ENCODE measurements at regions not wholly inside any gene's neighbourhood (a gene's known extent, or its start where the extent isn't known, plus 50 kb on each side); places are given as distances from the start of the nearest gene placed in this dataset.

DNA sequence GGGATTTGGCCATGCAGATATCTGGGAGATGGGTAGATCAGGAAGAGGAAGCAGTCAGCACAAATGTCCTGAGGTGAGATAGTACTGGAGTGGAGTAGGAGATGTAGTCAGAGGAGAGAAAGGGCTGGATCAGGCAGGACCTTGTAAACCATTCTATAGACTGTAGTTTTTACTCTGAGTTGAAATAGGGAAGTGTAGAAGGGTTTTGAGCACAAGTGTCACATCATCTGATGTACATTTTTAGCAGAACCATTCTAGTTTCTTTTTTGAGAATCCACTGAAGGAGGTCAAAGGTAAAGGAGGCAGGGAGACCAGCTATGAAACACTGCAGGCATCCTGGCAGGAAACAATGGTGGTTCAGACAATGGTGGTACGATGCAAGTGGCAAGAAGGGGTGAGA, 194.6 kb upstream of the RRP15 start:
- no peak for DNase-seq
- no peaks in the 10 kb centered on the region for H3K27me3 ChIP-seq (replicated peaks; ENCODE audit: control insufficient read depth, insufficient read depth, low read length, poor library complexity, severe bottlenecking)
- H3K4me1 ChIP-seq (ENCODE audit: control insufficient read depth, insufficient read depth, low read length, poor library complexity, severe bottlenecking), result no peaks in the 10 kb centered on the region
- H3K9me3 ChIP-seq (ENCODE audit: control insufficient read depth, low read length), result no peaks in the 10 kb centered on the region
- no peak overlapping the region for H3K4me3 ChIP-seq (ENCODE audit: insufficient read depth, low read depth, low read length, poor library complexity, severe bottlenecking)
- H3K27ac ChIP-seq (ENCODE audit: insufficient read depth, low read length, poor library complexity, severe bottlenecking), result no peak overlapping the region
- H3K36me3 ChIP-seq (ENCODE audit: control insufficient read depth, insufficient read depth, low read length), result no peaks in the 10 kb centered on the region

DNA sequence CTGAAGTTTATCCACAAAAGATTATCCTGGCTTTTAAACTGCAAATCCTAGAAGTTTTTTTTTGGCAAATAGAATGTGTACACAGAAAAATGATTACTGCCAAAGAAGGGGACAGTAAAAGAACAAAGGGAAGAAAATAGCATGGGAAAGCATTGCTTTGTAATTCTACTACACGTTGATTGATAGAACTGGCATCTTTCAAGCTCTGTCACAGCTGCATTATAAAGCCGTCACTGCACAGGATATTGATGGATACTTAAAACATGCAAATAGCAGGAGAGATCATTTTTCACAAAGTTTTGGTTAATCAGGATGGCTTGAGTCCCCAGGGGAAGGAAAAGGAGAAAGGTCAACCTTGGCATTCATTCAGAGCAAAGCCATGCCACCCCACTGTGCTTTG, 183.7 kb upstream of the RRP15 start:
- Histone ChIP-seq H3K4me3 (ENCODE audit: insufficient read depth, low read depth, low read length, poor library complexity, severe bottlenecking) (no peak overlapping the region), H3K27me3 (replicated peaks; ENCODE audit: control insufficient read depth, insufficient read depth, low read length, poor library complexity, severe bottlenecking) (no peaks in the 10 kb centered on the region), H3K9me3 (ENCODE audit: control insufficient read depth, low read length) (no peaks in the 10 kb centered on the region), H3K4me1 (ENCODE audit: control insufficient read depth, insufficient read depth, low read length, poor library complexity, severe bottlenecking) (no peaks in the 10 kb centered on the region), H3K36me3 (ENCODE audit: control insufficient read depth, insufficient read depth, low read length) (no peaks in the 10 kb centered on the region), H3K27ac (ENCODE audit: insufficient read depth, low read length, poor library complexity, severe bottlenecking) (no peak overlapping the region)
- DNase-seq, result no peak

DNA sequence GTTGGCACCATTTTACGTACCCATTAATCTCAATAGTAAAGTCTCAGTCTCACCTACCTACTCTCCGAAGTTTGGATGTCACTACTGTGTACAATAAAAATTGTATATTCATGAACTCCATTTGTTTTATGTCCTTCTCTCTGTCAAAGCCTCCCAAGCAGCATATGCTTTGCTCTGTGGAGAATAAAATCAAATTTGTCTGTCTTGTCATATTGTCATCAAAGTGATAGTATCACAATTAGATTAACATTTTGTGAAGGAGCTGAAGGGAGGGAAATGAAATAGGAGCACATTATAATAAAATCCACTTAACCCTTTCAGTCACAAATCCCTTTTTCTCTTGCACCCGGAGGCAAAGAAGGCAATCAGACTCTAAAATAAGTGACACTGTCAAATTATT, 177.1 kb upstream of the RRP15 start:
- no peaks in the 10 kb centered on the region for H3K9me3 ChIP-seq (ENCODE audit: control insufficient read depth, low read length)
- no peaks in the 10 kb centered on the region for H3K36me3 ChIP-seq (ENCODE audit: control insufficient read depth, insufficient read depth, low read length)
- H3K4me3 ChIP-seq (ENCODE audit: insufficient read depth, low read depth, low read length, poor library complexity, severe bottlenecking), result no peak overlapping the region
- DNase-seq, result no peak
- H3K27me3 ChIP-seq (replicated peaks; ENCODE audit: control insufficient read depth, insufficient read depth, low read length, poor library complexity, severe bottlenecking), result no peaks in the 10 kb centered on the region
- H3K4me1 ChIP-seq (ENCODE audit: control insufficient read depth, insufficient read depth, low read length, poor library complexity, severe bottlenecking), result no peaks in the 10 kb centered on the region
- no peak overlapping the region for H3K27ac ChIP-seq (ENCODE audit: insufficient read depth, low read length, poor library complexity, severe bottlenecking)

DNA sequence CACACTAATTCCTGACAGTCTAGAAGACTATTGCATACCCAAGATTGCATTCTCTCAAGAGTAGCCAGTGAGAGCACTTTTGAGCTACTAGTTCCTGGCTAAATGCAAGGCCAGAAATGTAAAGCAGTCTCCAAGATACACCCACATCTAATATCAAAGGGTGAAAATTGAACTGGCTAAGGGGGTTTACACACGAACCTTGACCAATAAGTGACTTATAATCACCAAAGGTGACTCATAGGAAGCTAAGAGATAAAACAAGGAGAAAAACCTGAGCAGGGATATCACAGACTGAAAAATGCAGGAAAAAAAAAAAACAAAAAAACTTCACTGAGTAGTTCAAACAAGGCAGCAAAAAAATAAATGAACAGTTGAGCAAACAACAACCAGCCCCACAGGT, 172.2 kb upstream of the RRP15 start:
- no peaks in the 10 kb centered on the region for H3K9me3 ChIP-seq (ENCODE audit: control insufficient read depth, low read length)
- DNase-seq, result no peak
- H3K4me1 ChIP-seq (ENCODE audit: control insufficient read depth, insufficient read depth, low read length, poor library complexity, severe bottlenecking), result no peaks in the 10 kb centered on the region
- no peaks in the 10 kb centered on the region for H3K36me3 ChIP-seq (ENCODE audit: control insufficient read depth, insufficient read depth, low read length)
- no peaks in the 10 kb centered on the region for H3K27me3 ChIP-seq (replicated peaks; ENCODE audit: control insufficient read depth, insufficient read depth, low read length, poor library complexity, severe bottlenecking)
- H3K27ac ChIP-seq (ENCODE audit: insufficient read depth, low read length, poor library complexity, severe bottlenecking), result no peak overlapping the region
- no peak overlapping the region for H3K4me3 ChIP-seq (ENCODE audit: insufficient read depth, low read depth, low read length, poor library complexity, severe bottlenecking)

DNA sequence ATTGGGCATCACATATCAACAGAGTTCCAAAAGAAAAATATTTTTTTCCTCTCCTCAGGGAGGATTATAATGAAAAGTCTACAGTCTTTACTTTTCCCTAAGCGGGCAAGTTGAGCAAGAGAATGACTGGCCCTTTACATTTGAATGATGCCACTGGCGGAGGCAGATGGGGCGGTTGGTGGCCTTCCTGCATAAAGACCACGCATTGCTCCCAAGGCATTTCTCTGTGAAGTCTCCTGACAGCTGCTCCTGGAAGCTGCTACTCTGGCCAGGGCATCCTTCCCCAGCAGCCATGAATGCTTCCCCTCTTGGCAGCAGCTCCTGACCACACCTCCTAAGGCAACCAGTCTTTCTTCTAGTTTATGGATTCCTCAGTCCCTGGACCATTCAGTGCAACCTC, 161.1 kb upstream of the RRP15 start:
- Histone ChIP-seq H3K4me1 (ENCODE audit: control insufficient read depth, insufficient read depth, low read length, poor library complexity, severe bottlenecking) (no peaks in the 10 kb centered on the region), H3K36me3 (ENCODE audit: control insufficient read depth, insufficient read depth, low read length) (no peaks in the 10 kb centered on the region), H3K27ac (ENCODE audit: insufficient read depth, low read length, poor library complexity, severe bottlenecking) (no peak overlapping the region), H3K9me3 (ENCODE audit: control insufficient read depth, low read length) (no peaks in the 10 kb centered on the region), H3K27me3 (replicated peaks; ENCODE audit: control insufficient read depth, insufficient read depth, low read length, poor library complexity, severe bottlenecking) (no peaks in the 10 kb centered on the region), H3K4me3 (ENCODE audit: insufficient read depth, low read depth, low read length, poor library complexity, severe bottlenecking) (no peak overlapping the region)
- no peak for DNase-seq

DNA sequence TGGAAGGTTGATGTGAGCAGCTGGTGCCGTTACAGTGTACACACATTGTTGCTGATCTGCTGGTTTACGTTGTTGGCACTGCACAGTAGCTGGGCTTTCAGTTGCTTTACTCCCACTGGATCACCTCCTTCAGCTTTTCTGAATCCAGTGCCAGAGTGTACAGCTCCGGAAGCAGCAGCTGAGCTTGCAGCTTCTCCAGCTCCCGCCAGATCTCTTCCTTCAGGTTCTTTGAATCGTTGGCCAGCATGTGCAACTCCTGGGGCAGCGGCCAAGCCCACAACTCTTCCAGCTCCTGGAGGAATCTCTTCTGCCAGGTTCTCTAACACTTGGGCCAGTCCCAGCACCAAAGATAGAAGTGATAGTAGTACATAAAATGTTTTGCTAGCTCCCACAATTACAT, 149.7 kb upstream of the RRP15 start:
- Histone ChIP-seq H3K4me1 (ENCODE audit: control insufficient read depth, insufficient read depth, low read length, poor library complexity, severe bottlenecking) (no peaks in the 10 kb centered on the region), H3K27me3 (replicated peaks; ENCODE audit: control insufficient read depth, insufficient read depth, low read length, poor library complexity, severe bottlenecking) (no peaks in the 10 kb centered on the region)

DNA sequence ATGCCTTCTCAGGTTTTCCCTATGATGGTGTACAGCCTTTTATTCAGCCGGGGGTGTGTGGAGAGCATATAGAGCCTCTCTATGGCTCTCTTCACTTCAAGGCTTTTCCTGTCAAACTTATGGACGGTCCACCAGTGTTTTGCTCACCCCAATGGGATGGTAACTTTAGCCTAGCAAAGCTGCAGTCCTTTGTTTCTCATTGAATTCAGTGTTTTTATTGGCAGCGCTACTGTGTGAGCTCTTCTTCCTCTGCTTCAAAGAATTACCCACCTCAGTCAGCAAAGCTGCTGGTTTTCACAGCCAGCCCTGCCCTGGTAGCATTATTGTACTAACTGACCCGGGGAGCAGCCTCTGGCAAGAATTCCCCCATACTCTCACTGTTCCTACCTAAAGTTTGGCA, 145.3 kb upstream of the RRP15 start:
- no peaks in the 10 kb centered on the region for H3K27me3 ChIP-seq (replicated peaks; ENCODE audit: control insufficient read depth, insufficient read depth, low read length, poor library complexity, severe bottlenecking)
- no peaks in the 10 kb centered on the region for H3K4me1 ChIP-seq (ENCODE audit: control insufficient read depth, insufficient read depth, low read length, poor library complexity, severe bottlenecking)

More for the DNA sequence above, 149.7 kb upstream of the RRP15 start:
- no peak overlapping the region for H3K4me3 ChIP-seq (ENCODE audit: insufficient read depth, low read depth, low read length, poor library complexity, severe bottlenecking)
- DNase-seq, result no peak
- H3K27ac ChIP-seq (ENCODE audit: insufficient read depth, low read length, poor library complexity, severe bottlenecking), result no peak overlapping the region
- no peaks in the 10 kb centered on the region for H3K36me3 ChIP-seq (ENCODE audit: control insufficient read depth, insufficient read depth, low read length)
- no peaks in the 10 kb centered on the region for H3K9me3 ChIP-seq (ENCODE audit: control insufficient read depth, low read length)

DNA sequence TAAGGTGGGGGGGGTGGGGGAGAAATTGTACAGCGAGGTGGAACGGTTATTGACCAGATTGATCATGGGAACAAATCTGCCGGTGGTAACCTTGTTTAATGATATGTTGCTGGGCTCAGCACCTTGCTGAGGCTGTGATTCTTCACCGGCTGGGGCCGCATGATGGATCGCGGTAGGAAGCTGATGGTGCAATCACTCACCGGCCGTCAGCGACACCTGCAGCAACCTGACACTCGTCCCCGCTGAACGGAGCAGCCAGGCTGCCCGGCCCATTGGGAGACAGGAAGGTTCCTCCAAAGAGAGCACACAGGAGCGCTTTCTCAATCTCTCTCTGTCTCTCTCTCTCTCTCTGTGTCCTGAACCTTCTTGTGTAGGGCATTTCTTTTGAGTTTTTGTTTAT, 128.5 kb upstream of the RRP15 start:
- Histone ChIP-seq H3K4me3 (ENCODE audit: insufficient read depth, low read depth, low read length, poor library complexity, severe bottlenecking) (no peak overlapping the region), H3K27ac (ENCODE audit: insufficient read depth, low read length, poor library complexity, severe bottlenecking) (no peak overlapping the region), H3K27me3 (replicated peaks; ENCODE audit: control insufficient read depth, insufficient read depth, low read length, poor library complexity, severe bottlenecking) (no peaks in the 10 kb centered on the region), H3K9me3 (ENCODE audit: control insufficient read depth, low read length) (no peaks in the 10 kb centered on the region), H3K4me1 (ENCODE audit: control insufficient read depth, insufficient read depth, low read length, poor library complexity, severe bottlenecking) (no peaks in the 10 kb centered on the region), H3K36me3 (ENCODE audit: control insufficient read depth, insufficient read depth, low read length) (no peaks in the 10 kb centered on the region)
- DNase-seq, result no peak

More for the DNA sequence above, 145.3 kb upstream of the RRP15 start:
- Histone ChIP-seq H3K4me3 (ENCODE audit: insufficient read depth, low read depth, low read length, poor library complexity, severe bottlenecking) (no peak overlapping the region), H3K9me3 (ENCODE audit: control insufficient read depth, low read length) (no peaks in the 10 kb centered on the region), H3K36me3 (ENCODE audit: control insufficient read depth, insufficient read depth, low read length) (no peaks in the 10 kb centered on the region), H3K27ac (ENCODE audit: insufficient read depth, low read length, poor library complexity, severe bottlenecking) (no peak overlapping the region)
- DNase-seq, result no peak

DNA sequence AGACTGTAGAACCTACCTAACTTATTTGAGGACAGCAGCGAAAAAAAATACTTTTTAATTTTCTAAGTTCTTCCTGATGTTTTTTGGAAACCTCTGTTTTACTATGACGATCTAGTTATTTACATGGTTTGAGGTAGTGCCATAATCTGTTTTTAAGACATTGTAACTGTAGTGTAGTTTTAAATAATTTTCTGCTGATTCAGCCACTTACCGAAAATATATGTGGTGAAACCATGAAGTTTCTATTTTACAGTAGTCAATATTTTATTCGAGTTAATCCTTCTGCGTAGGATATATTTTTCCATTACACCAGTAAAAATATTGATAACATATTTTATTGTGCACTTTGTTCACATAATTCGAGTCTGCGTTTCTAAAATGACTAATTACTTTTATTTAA, 121.7 kb upstream of the RRP15 start:
- Histone ChIP-seq H3K4me3 (ENCODE audit: insufficient read depth, low read depth, low read length, poor library complexity, severe bottlenecking) (no peak overlapping the region), H3K27me3 (replicated peaks; ENCODE audit: control insufficient read depth, insufficient read depth, low read length, poor library complexity, severe bottlenecking) (peaks cover 17% of the 10 kb centered on the region), H3K36me3 (ENCODE audit: control insufficient read depth, insufficient read depth, low read length) (no peaks in the 10 kb centered on the region), H3K4me1 (ENCODE audit: control insufficient read depth, insufficient read depth, low read length, poor library complexity, severe bottlenecking) (peaks cover 8% of the 10 kb centered on the region), H3K9me3 (ENCODE audit: control insufficient read depth, low read length) (no peaks in the 10 kb centered on the region), H3K27ac (ENCODE audit: insufficient read depth, low read length, poor library complexity, severe bottlenecking) (no peak overlapping the region)
- DNase-seq, result no peak

DNA sequence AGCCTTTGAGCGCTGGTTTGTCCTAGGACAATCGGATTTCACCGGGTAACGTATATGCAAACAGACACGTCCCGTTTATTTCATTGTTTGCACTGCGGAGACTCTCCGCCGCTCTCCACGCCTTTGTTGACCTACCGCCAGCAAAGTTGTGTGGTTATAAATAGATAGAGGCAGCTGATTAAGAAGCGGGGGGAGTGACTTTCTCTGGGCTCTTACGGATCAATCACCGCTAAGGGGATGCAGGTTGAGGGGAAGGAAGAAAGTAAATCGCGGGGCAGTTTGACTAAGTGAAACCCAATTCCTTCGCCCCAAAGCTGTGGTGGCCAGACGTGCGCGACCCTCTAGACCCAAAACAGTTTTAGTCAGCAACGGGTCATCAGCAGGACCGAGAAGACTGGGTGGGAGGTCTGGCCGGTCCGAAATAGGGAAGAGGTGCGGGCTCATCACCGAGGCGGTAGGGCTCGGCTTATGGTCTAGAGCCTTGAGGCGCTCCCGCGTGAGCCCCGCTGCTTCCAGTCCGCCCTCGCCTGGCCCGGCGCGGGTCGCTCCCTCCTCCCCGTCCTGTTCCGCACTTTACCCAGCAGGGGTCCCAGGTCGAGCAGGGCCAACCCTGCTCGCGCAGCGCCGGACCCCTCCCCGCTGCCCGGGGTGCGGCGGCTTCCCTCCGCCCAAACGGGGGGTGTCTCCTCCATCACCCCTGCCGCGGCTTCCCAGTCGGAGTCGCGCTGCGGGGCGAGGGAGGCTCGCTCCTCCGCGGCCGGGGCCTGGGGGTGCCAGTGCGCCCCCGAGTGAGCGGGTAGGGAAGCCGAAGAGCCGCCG, 120.8 kb upstream of the RRP15 start:
- peaks cover 17% of the 10 kb centered on the region for H3K27me3 ChIP-seq (replicated peaks; ENCODE audit: control insufficient read depth, insufficient read depth, low read length, poor library complexity, severe bottlenecking)
- H3K4me1 ChIP-seq (ENCODE audit: control insufficient read depth, insufficient read depth, low read length, poor library complexity, severe bottlenecking), result peaks cover 8% of the 10 kb centered on the region
- H3K4me3 ChIP-seq (ENCODE audit: insufficient read depth, low read depth, low read length, poor library complexity, severe bottlenecking), result peak overlapping the region; percentile 55
- no peak for DNase-seq
- no peaks in the 10 kb centered on the region for H3K9me3 ChIP-seq (ENCODE audit: control insufficient read depth, low read length)
- no peaks in the 10 kb centered on the region for H3K36me3 ChIP-seq (ENCODE audit: control insufficient read depth, insufficient read depth, low read length)
- no peak overlapping the region for H3K27ac ChIP-seq (ENCODE audit: insufficient read depth, low read length, poor library complexity, severe bottlenecking)

Measured in effector memory CD4-positive, alpha-beta T cell (primary cell).